Muscle of arm (tissue), 1 donor: ENCODE measurements at regions not wholly inside any gene's neighbourhood (a gene's known extent, or its start where the extent isn't known, plus 50 kb on each side); places are given as distances from the start of the nearest gene placed in this dataset.
"Not testable (repeated sequence)": the region's sequence is repeated elsewhere in the genome, so short reads cannot be mapped to it uniquely, and the experiment has no call there.

Experiments used
- DNase-seq: peaks from one replicate; pipeline ENCODE4 v3.0.0-alpha.2; 2013

DNA sequence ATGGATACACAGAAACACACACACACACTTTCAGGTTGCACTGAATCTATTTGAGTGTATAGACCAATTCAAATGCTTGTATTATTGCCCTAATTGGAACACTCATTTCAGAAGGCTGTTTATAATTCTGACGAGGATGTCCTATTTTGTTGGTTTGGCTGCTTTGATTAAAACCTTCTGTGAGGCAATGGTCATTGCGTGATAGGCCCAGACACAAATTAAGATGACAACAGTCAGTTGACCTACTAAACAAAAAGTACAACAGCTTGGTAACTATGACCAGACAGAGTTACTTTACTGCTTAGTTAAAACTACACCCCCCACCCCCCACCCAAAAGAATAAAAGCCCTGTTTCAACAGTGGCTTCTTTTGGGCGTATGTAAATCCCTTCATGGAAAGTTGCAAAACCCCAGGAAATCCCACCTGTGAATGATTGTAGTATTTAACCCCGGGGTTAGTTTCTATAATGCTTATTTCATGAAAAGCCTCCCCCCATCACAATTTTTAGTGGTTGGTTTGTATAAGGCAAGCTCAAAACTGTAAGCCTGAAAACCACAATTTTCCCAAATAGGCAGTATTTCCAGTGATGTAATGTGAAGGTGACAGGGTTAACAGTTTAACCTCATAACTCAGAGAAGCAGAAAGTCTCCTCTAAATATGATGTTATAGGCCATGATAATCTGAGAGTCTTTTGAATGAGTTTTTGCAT, 340.8 kb downstream of the FGF10 start:
- no peak for DNase-seq

DNA sequence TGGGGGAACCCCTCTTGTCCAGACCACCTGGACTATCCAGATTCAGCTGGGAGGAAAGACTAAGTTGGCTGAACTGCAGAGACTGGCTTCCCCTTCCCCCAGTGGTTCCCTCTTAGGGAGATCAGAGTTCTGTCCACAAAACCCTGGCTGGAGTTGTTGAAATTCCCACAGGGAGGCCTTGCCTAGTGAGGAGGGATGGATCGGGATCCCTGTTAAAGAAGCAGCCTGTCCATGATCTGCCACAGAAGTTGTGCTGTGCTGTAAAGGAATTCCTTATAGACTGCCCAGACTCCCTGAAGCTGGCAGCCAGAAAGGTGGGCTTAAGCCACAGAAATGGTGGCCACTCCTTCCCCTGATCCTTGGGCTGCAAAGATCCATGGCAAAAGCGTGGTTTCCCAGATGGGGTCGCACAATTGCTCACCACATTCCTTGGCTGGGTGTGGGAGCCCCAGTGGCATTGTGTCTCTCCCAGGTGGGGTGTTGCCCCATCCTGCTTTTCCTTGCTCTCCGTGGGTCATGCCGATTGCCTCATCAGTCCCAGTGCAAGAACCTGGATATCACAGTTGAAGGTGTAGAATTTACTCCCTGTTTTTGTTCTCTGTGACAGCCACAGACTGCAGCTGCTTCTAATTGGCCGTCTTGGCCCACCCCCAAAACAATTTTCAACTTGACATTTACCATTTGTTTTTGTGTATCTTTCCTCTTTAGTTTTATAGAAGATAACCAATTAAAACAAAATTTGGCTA, 342.4 kb downstream of the FGF10 start:
- peak; percentile 22 for DNase-seq

DNA sequence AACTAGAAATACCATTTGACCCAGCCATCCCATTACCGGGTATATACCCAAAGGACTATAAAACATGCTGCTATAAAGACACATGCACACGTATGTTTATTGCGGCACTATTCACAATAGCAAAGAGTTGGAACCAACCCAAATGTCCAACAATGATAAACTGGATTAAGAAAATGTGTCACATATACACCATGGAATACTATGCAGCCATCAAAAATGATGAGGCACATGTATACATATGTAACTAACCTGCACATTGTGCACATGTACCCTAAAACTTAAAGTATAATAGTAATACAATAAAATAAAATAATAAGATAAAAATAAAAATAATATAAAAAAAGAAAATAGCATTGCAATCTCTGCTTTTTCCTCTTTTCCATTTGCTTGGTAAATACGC, 344.7 kb downstream of the FGF10 start:
- not testable (repeated sequence) for DNase-seq

DNA sequence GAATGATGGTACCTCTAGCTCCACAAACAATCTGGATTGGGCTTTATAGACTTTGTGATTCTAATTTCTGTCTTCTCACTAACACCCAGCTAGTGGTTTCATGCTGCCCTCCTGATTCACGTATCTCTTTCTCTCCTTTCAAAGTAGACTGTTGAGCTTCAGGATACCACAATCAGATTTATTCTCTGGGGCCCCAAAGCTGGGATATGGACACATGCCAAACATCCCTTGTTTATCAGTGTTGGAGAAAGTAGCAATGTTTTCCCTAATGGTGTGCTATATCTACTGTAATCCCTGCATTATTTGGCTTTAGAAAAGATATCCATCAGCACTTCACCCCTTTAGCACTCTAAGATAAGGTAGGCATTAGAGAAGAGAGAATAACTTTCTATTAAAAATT, 361.0 kb downstream of the FGF10 start:
- DNase-seq, result no peak

DNA sequence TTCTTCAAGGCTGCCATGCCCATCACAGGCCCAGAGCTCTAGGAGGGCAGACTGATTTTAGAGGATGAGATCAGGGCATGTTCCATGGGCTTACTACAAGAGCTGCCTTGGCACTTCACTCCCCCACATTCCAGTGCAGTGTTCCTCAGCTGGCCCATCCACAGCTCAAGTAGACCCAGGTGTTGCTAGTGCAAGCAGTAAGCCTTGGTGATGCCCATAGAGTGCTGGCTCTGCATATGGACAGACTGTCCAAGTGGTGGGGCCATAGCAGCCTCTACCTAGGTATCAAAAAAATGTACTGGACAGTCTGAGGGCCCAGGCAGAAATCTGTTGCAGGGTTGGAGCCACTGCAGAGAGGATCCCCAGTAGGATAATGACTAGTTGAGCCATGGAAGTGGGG, 366.6 kb downstream of the FGF10 start:
- no peak for DNase-seq

DNA sequence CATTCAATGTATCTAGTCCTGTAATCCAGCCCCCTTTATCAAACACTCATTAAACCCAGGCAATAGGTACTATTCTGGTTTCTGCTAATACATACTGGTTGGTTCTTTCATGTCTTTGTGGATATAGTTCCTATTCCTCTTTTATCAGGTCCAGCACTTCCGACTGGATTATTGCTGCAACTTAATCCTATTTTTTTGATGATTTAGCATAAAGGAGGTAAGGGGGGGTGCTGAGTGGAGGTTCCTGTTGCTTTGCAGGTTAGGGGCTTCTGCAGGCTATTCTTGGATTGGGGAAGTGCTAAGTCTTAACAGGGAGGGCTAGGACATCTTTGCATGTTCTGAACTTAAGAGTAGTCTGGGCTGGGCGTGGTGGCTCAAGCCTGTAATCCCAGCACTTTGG, 377.7 kb downstream of the FGF10 start:
- no peak for DNase-seq

DNA sequence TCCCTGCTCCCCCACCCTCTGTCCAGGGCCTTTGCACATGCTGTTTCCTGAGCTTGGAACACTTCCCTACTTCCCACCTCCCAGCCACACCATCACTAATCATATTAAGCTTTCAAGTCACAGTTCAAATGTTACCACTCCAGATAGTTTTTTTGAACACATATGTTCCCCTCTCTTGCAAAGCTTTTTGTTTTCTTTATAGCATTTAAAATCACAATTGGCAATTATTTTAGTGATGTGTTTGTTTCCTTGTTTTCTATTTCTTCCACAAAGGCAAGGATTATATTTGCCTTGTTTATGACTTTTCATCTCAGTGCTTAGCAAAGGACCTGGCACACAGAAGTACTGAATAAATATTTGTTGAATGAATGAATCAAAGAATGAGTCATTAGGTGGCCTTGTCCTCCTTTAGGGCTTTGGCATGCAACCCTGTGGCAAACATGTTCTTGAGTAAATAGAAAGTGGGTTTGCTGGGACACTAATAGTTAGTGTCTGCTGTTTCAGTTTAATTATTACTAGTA, 386.8 kb downstream of the FGF10 start:
- no peak for DNase-seq

DNA sequence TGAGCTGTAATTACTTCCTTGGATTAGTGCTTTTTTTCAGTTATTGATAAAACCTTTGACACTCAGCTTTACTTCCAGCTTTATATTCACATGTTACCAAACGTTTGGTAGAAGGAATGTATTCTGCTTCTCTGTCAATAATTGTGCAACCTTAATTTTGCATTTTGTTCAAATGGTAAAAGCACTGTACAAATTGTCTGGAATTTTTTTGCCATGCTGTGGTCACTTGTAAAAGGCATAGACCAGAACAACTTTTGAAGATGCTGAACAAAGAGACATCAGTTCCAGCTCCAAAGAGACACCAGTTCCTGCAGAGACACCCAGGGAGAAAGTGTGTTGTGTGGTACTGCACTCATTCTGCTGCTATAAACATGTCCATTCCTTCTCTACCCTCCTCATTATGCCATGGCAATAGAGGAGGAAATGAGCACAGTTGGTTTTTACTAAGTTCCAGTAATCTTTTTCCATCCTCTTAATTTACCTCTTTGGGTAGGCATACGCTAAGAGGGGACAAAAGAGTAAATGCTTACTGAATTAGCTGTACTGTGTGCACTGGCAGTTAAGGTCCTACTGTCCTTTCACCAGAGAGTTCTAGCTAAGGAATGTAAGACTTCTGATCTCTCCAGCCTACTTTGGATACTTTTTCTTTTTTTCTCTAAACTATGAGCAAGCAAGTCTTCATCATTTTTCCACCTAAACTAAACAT, 387.4 kb downstream of the FGF10 start:
- no peak for DNase-seq

DNA sequence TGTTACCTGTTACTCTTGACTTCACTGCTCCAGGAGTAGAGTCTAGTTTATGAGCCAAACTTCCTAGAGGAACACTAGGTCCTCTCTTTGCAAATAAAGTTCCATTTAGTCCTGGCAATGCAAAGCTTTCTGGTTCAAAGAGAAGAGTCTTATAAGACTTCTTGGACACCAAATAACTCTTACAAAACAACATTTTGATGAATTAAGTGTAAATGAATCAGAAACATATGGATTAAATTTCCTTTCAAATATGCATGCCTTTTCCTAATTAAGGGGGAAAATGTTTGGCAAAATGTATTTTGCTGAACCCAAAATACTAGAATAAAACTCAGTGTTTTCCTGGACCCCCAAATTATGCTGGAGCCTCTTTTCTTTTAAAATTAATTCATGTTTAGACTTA, 388.0 kb downstream of the FGF10 start:
- DNase-seq, result no peak

DNA sequence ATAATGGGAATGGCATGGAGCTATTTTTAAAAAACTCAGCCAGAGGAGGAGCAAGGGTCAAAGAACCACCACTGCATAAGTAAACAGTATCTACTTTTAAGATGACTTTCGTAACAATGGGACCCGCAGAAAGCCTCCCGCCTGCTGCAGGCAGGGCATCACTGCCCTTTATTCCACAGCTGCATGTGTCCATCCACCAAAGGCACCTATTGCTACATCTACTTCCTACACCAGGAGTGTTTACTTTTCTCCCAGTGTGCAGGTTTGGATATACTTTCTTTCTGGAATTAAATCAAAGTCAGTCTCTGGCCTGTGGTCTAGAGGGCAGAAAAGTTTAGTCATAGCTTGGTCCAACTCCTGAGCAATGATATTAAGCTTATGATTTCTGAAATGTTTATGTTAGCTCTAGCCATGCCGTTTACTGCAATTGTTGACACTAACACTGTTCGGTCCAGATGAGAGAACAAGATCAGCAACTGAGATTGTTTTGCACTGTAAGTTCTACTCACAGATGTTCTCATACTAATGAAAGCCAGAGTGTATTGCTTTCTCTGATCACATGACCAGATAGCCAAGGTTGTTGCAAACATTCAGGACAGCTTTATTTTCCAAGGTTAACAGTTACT, 391.5 kb downstream of the FGF10 start:
- DNase-seq, result peak; percentile 11

DNA sequence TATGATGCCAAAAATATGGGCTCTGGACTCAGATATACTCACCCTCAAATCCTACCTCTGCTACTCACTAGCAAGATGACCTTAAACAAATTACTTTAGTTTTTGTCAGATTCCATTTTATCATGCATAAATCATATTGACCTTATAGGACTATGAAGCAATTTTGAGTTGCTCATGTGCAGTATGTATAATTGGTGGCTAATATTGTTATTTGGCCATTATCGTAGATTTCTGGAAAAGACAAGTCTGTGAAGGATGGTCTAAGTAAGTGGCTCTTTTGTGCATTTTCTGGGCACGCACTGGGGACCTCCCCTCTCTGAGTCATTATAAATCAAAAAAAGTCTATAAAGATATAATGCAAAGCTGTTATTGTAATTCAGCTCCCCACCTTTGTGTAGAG, 393.0 kb downstream of the FGF10 start:
- DNase-seq, result no peak

DNA sequence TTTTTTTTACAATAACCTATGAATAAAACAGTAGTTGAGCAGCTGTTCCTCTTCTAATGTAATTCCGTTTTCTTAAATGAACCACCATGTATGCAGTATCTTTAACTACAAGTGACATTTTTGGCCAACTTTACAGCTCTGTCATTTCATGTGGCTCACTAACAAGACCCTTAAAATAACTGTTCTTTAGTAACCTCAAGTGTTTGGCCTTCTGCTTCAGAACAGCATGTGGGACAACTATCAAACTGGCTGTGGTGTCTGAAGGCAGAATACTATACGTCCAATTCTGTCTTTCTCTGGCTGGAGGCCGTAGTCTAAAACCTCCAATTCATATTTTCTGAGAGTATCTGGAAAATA, 391.4 kb downstream of the NNT start:
- DNase-seq, result no peak

DNA sequence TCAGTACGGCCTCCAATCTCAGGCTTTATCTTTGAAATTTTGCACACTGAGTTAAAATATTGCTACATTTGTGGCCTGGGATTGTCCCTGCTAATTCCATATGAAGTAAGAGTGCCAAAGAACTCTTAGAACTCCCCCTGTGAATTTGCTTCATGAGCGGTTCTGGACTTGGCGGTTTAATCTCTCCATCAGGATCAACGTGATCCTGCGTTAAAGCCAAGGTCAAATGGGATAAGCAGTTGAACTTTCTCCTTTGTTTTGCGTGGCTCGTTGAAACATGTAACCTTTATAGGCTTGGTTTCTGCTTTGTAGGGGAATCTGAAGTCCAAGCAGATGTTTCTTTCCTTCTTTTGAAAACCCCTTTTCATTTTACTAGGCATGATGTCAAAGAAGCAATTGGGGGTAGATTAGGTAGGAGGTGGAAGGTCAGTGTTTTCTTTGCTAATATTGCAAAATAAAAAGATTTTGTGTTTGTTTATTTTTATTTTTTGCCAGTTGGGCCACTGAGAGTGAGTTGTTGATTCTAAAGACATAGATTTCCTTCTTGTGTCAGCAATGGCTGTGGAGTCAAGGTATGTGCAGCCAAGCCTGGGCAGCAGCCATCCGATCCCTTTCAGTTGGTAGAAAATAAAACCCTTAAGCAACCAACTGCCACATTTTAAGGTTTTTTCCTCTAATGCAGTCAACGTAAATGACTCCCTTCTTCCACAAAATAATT, 390.8 kb downstream of the NNT start:
- DNase-seq, result no peak

DNA sequence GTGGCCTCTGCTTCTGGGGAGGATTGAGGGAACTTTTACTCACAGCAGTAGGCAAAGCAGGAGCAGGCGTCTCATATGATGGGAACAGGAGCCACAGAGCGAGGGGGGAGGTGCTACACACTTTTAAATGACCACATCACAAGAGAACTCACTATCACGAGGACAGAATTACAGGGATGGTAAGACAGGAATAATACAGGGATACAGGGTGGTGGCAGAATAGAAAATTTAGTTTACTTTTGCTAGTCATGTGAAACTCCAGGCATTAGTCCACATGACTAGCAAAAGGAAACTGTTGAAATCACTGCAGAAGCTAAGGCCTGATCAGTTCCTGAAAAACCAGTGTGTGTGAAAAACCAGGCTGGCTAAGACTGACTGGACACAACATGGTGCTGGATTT, 382.4 kb downstream of the NNT start:
- no peak for DNase-seq

DNA sequence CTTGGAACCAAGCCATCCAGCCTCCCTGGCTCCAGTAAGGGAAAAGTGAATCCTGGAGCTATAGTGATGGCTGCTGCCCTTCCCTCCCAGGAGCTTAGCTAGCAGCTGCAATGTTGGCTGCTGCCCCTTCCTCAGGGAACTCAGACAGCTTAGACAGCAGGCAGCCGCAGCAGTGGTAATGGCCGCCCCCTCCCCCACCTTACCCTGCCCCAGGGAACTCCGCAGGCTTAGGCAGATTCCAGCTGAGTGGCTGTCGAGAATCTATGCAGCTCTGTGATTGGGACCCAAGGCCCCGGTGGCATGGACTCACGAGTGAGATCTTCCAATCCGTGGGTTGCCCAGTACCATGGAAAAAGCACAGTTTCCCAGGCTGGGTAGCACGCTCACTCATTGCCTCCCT, 378.6 kb downstream of the NNT start:
- no peak for DNase-seq

DNA sequence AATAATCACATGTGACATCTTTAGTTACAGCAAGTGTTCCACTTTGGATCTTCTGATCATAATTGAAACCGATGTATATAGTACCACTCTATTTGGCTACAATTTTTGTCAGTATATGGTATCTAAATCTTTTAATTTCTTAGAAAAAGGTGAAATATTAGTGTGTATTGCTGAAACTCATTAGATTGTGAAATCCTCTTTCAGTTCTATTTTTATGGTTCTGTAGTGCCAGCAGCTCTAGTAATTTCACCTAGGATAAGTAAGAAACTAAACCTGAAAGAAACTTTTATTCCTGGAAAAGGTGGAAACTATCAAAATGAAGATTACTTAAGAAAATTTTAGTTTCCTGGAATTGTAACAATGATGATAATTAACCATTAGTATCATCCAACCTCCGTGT, 370.9 kb downstream of the NNT start:
- no peak for DNase-seq

DNA sequence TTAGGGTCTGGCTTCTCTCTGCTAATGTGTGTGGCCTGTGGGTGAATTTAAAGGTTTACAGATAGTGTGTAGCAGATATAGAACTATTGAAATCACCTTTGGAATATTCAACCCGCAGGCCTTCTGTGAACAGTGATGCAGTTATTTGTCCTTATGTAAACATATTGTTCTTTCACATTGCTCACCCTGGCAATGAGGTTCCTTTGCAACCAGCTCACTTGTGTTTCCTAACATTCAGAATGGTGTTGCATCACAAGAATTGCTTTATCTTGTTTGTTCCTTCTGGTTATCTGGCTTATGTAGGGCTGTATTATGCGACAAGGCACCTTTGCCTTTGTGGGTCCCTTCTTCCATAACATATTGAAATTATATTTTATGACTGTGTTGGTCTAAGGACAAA, 370.3 kb downstream of the NNT start:
- no peak for DNase-seq

DNA sequence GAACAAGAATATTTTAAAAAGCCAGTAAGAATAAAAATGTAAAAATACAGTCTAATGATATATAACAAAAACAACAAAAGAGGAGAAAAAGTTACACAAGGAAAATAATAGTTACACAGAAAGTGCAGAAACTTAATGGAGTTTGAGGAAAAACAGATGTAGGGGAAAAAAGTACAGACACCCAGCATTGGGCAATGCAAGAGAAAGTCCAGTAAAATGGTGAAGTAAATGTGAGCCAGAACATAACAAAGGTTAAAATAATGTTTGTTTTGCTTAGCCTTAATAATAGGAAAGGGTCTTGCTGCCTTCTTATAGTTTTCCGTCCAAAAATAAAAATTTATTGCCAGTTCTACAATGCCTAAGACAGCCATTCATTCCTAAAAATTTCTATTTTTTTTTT, 364.2 kb downstream of the NNT start:
- DNase-seq, result no peak

DNA sequence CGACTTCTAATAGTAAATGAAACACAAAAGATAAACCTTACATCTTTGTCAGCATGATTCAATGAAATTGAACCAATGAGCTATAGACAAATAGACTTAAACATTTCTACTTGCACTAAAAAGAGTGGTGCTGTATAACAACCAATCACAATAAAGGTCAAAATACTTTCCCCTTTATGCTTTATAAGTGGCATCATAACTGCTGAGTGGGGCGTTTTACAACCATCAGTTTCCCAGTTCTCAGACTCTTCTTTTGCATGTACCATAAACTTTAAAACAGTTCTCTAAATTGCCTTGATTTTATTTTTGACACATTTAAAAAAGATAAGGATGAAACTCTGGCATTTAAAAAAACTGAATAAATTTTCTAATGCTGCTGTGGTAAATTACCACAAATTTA, 356.2 kb downstream of the NNT start:
- DNase-seq, result no peak

DNA sequence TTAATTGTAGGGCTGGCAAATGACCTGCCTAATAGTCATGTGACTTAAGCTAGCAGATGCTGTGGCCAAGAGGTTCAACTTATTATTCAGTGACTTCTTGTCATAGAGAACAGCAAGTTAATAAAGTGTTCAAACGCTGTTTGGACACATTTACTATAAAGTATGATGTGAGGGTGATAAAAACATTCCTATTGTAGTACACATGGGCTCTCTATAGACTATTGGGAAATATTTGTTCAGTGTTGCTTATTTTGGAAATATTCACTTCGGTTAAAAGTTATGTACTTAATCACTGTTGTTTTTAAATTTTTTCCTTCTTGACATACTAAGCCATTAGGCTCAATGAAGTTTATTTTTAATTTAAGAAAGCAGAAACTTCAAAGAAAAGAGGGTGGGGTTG, 345.0 kb downstream of the NNT start:
- DNase-seq, result no peak

DNA sequence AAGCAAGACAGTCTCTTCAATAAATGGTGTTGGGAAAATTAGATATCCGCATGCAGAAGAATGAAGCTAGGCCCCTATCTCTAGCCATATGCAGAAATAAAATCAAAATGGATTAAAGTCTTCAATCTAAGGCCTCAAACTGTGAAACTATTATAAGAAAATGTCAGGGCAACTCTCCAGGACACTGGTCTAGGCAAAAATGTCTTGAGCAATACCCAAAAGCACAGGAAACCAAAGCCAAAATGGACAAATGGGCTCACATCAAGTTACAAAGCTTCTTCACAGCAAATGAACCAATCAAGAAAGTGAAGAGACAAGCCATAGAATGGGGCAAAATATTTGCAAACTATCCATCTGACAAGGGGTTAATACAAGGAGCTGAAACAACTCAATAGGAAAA, 338.8 kb downstream of the NNT start:
- DNase-seq, result no peak

DNA sequence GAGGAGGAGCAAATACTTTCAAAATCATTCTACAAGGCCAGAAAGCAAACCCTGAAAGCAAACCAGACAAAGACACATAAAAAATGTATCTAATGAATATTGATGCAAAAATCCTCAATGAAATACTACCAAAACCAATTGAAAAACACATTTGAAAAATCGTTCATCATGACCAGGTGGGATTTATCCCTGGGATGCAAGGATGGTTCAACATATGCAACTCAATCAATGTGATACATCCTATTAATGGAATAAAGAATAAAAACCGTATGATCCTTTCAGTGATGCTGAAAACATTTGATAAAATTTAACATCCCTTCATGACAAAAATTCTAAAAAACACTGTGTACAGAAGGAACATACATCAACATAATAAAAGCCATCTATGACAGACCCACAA, 337.6 kb downstream of the NNT start:
- no peak for DNase-seq
